HCT116 (cell line): ENCODE measurements at regions not wholly inside any gene's neighbourhood (a gene's known extent, or its start where the extent isn't known, plus 50 kb on each side); places are given as distances from the start of the nearest gene placed in this dataset.
"Not testable (repeated sequence)": the region's sequence is repeated elsewhere in the genome, so short reads cannot be mapped to it uniquely, and the experiment has no call there.

Experiments used
- ATAC-seq: fragments of 200-7000 bp; cut with Tn5 transposase; 2 replicates; pipeline ENCODE4 v1.9.1; 2020; ENCODE audit warnings: mild to moderate bottlenecking, moderate library complexity
- BruUV-seq: library from RNA; stranded (reverse); fragments of 400-500 nt; replicated peaks from 2 replicates; lab custom pipeline; 2021; lab: Mats Ljungman, UMichigan
- CTCF ChIA-PET: fragments of 300-600 bp; sonication (Branson Sonifier 250); formaldehyde crosslinking; loops from one replicate; lab custom pipeline; 2021; ENCODE audit warnings: antibody characterized with exemption; lab: Charles Lee
- POLR2A ChIA-PET: fragments of 300-600, 350-600 bp; sonication (Branson Sonifier 250); formaldehyde crosslinking; loops from one replicate; lab custom pipeline; 2021; ENCODE audit warnings: antibody characterized with exemption; lab: Charles Lee
- RAD21 ChIA-PET, 2 experiments: fragments of 300-600 bp; sonication (Branson Sonifier 250); formaldehyde crosslinking; loops; one replicate each; lab custom pipeline; 2023; ENCODE audit warnings: low total read pairs in 2 of 2; ENCODE audit not compliant: uncharacterized antibody in 2 of 2, unreplicated experiment in 2 of 2, low non-redundant PET in 1 of 2; lab: Charles Lee
- DNase-seq: peaks from one replicate; pipeline ENCODE4 v3.0.0-alpha.2; 2010; ENCODE audit warnings: low read depth, low spot score
- H2AFZ ChIP-seq: fragments of 200-600 bp; shearing (Covaris generic), sonication (generic); 2 replicates; pipeline ENCODE4 v1.6.1; 2017; ENCODE audit warnings: low read depth, mixed run types, mixed read lengths, antibody characterized with exemption, low read length; ENCODE audit not compliant: poor library complexity, severe bottlenecking
- H3K27ac ChIP-seq: 2 replicates; pipeline ENCODE4 v1.5.1; 2012; ENCODE audit warnings: low read depth, low read length
- H3K27me3 ChIP-seq: fragments of 200-600 bp; sonication (generic); 2 replicates; pipeline ENCODE4 v1.6.1; 2016; ENCODE audit warnings: mixed run types, low read length, mixed read lengths; ENCODE audit not compliant: insufficient read depth
- H3K36me3 ChIP-seq, 2 experiments: fragments of 200-500 bp in 1 of 2; fragments of 200-600 bp in 1 of 2; sonication (Bioruptor generic) in 1 of 2; sonication (generic) in 1 of 2; 2 replicates each; pipeline versions ENCODE4 v1.5.1 to v1.6.1; 2014 to 2016; ENCODE audit warnings: low read length in 2 of 2, inconsistent platforms in 1 of 2, mixed read lengths in 1 of 2, mixed run types in 1 of 2; ENCODE audit not compliant: insufficient read depth in 2 of 2, control insufficient read depth in 1 of 2
- H3K4me1 ChIP-seq, 2 experiments: fragments of 200-600 bp in 1 of 2; sonication (generic) in 1 of 2; 2 replicates each; pipeline versions ENCODE4 v1.5.1 to v1.6.1; 2012 to 2017; ENCODE audit warnings: low read length in 2 of 2, inconsistent platforms in 1 of 2, mild to moderate bottlenecking in 1 of 2, mixed read lengths in 1 of 2, mixed run types in 1 of 2, moderate library complexity in 1 of 2; ENCODE audit not compliant: insufficient read depth in 2 of 2, control insufficient read depth in 1 of 2
- H3K4me2 ChIP-seq: fragments of 200-600 bp; sonication (generic); 2 replicates; pipeline ENCODE4 v1.6.1; 2017; ENCODE audit warnings: mixed run types, low read length, mixed read lengths
- H3K4me3 ChIP-seq, 2 experiments: fragments of 200-600 bp in 1 of 2; sonication (generic) in 1 of 2; replicated peaks in 1 of 2; 2 replicates each; pipeline ENCODE4 v1.5.1; 2011 to 2016; ENCODE audit warnings: low read length in 2 of 2, control low read depth in 1 of 2, low read depth in 1 of 2, mild to moderate bottlenecking in 1 of 2, mixed read lengths in 1 of 2, mixed run types in 1 of 2
- H3K79me2 ChIP-seq: fragments of 200-600 bp; sonication (generic); 2 replicates; pipeline ENCODE4 v1.6.1; 2017; ENCODE audit warnings: mild to moderate bottlenecking, mixed run types, low read length, moderate library complexity, mixed read lengths; ENCODE audit not compliant: insufficient read depth
- H3K9ac ChIP-seq: fragments of 200-600 bp; sonication (generic); 2 replicates; pipeline ENCODE4 v1.6.1; 2016; ENCODE audit warnings: low read length, mixed read lengths
- H3K9me2 ChIP-seq: fragments of 200-600 bp; sonication (generic), shearing (Covaris generic); 2 replicates; pipeline ENCODE4 v1.6.1; 2017; ENCODE audit warnings: mixed run types, mild to moderate bottlenecking, moderate library complexity; ENCODE audit not compliant: insufficient read depth
- H3K9me3 ChIP-seq, 2 experiments: fragments of 200-500 bp in 1 of 2; fragments of 200-600 bp in 1 of 2; sonication (Bioruptor generic) in 1 of 2; sonication (generic) in 1 of 2; 2 replicates each; pipeline ENCODE4 v1.6.1; 2014 to 2017; ENCODE audit warnings: low read length in 2 of 2, mixed read lengths in 2 of 2, inconsistent platforms in 1 of 2, low read depth in 1 of 2, mild to moderate bottlenecking in 1 of 2, mixed run types in 1 of 2, moderate library complexity in 1 of 2; ENCODE audit not compliant: control insufficient read depth in 1 of 2, insufficient read depth in 1 of 2
- H4K20me1 ChIP-seq: fragments of 200-600 bp; sonication (generic), shearing (Covaris generic); 2 replicates; pipeline ENCODE4 v1.6.1; 2017; ENCODE audit warnings: mixed run types, mild to moderate bottlenecking, moderate library complexity; ENCODE audit not compliant: insufficient read depth
- CBX3 ChIP-seq: IDR thresholded peaks from 2 replicates; pipeline ENCODE4 v1.6.1; 2012; ENCODE audit warnings: low read depth
- CEBPB ChIP-seq: IDR thresholded peaks from 2 replicates; pipeline ENCODE4 v1.6.1; 2012; ENCODE audit warnings: low read depth
- EGR1 ChIP-seq: IDR thresholded peaks from 2 replicates; pipeline ENCODE4 v1.6.1; 2012; ENCODE audit warnings: low read depth
- EZH2 ChIP-seq: fragments of 200-600 bp; sonication (generic); IDR thresholded peaks from 2 replicates; pipeline ENCODE4 v1.6.1; 2017; ENCODE audit warnings: antibody characterized with exemption, mixed run types
- FOSL1 ChIP-seq: IDR thresholded peaks from 2 replicates; pipeline ENCODE4 v1.6.1; 2012; ENCODE audit warnings: low read depth
- POLR2A ChIP-seq: IDR thresholded peaks from 2 replicates; pipeline ENCODE4 v1.7.0; 2011; ENCODE audit warnings: borderline replicate concordance; ENCODE audit not compliant: insufficient read depth, insufficient read length; ENCODE audit errors: extremely low read depth
- REST ChIP-seq: IDR thresholded peaks from 2 replicates; pipeline ENCODE4 v1.6.1; 2012; ENCODE audit warnings: low read depth
- YY1 ChIP-seq: IDR thresholded peaks from 2 replicates; pipeline ENCODE4 v1.6.1; 2011; ENCODE audit warnings: low read length, low read depth, moderate library complexity, mild to moderate bottlenecking; ENCODE audit not compliant: insufficient replicate concordance; ENCODE audit errors: extremely low read depth
- ZBTB33 ChIP-seq: IDR thresholded peaks from 2 replicates; pipeline ENCODE4 v1.6.1; 2011; ENCODE audit warnings: mild to moderate bottlenecking, low read length, moderate library complexity; ENCODE audit not compliant: insufficient replicate concordance; ENCODE audit errors: extremely low read depth
- ZFX ChIP-seq: fragments of 450-650 bp; IDR thresholded peaks from 2 replicates; pipeline ENCODE4 v1.6.1; 2017
- intact Hi-C: fragments of 100-400 bp; cut with micrococcal nuclease; formaldehyde crosslinking; loops from 2 replicates; pipeline ENCODE4 v1.10.0; 2022
- TF ChIP-seq, protein P1 (sequence below), 3 experiments: fragments of 200-600 bp in 1 of 3; sonication (generic) in 1 of 3; IDR thresholded peaks in 2 of 3; conservative IDR thresholded peaks in 1 of 3; 2 replicates each; pipeline ENCODE4 v1.5.1; 2012 to 2017; ENCODE audit warnings: low read depth in 2 of 3, low read length in 2 of 3, antibody characterized with exemption in 1 of 3, borderline replicate concordance in 1 of 3, control low read depth in 1 of 3, mild to moderate bottlenecking in 1 of 3, mixed read lengths in 1 of 3, mixed run types in 1 of 3, moderate library complexity in 1 of 3; ENCODE audit not compliant: insufficient read depth in 1 of 3

DNA sequence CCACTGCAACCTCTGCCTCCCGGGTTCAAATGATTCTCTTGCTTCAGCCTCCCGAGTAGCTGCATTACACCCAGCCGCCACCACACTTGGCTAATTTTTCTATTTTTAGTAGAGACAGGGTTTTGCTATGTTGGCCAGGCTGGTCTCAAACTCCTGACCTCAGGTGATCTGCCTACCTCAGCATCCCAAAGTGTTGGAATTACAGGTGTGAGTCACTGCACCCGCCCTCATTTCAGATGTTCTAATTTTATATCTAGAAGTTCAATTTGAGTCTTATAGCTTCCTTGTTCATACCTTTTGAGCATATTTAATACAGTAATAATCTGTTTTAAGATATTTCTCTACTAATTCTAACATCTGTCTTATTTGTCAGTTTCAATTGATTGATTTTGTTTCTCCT is 159.1 kb downstream of the CYB561 start:
- H3K79me2 ChIP-seq, H3K4me3 ChIP-seq, H3K9ac ChIP-seq, intact Hi-C loops, CTCF ChIA-PET, H3K27me3 ChIP-seq, H3K4me2 ChIP-seq, H2AFZ ChIP-seq, H3K9me2 ChIP-seq, H3K36me3 ChIP-seq, DNase-seq, BruUV-seq, RAD21 ChIA-PET, POLR2A ChIA-PET, H3K27ac ChIP-seq, H4K20me1 ChIP-seq, ATAC-seq, H3K4me1 ChIP-seq: not testable (repeated sequence)
- peaks cover 14 to 18% of the 10 kb centered on the region in 2 experiments; a peak in 3 of 4 replicates for H3K9me3 ChIP-seq

DNA sequence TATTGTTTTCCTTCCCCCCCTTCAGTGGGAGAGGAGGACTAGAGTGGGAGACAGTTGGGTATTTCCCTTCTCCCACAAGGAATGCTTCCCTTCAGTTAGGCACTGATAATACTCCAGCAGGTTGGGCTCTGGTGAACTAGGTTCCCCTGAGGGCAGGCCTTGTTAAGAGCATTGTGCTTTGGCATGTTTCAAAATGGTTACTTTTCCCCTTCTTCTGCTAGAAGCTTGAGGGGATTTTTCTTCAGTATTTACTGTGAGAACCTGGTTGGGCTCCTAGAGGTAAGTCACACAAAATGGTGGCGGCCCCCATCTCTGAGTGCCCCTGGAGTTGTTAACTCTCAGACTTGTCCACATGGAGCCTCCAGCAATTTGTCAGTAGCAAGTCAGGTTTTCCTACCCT is 156.2 kb downstream of the CYB561 start:
- no peak for DNase-seq
- Histone ChIP-seq H3K9me3 (peaks cover 14 to 18% of the 10 kb centered on the region in 2 experiments; a peak in 3 of 4 replicates), H3K27ac (no peak overlapping the region), H3K27me3 (no peaks in the 10 kb centered on the region), H3K9ac (no peak overlapping the region), H4K20me1 (no peaks in the 10 kb centered on the region), H3K9me2 (no peaks in the 10 kb centered on the region), H3K4me2 (no peak overlapping the region), H3K4me3 (no peak overlapping the region), H2AFZ (no peak overlapping the region), H3K36me3 (no peaks in the 10 kb centered on the region), H3K4me1 (no peaks in the 10 kb centered on the region), H3K79me2 (no peaks in the 10 kb centered on the region)
- BruUV-seq, result no TSS peak
- TF ChIP-seq, protein P1, sequence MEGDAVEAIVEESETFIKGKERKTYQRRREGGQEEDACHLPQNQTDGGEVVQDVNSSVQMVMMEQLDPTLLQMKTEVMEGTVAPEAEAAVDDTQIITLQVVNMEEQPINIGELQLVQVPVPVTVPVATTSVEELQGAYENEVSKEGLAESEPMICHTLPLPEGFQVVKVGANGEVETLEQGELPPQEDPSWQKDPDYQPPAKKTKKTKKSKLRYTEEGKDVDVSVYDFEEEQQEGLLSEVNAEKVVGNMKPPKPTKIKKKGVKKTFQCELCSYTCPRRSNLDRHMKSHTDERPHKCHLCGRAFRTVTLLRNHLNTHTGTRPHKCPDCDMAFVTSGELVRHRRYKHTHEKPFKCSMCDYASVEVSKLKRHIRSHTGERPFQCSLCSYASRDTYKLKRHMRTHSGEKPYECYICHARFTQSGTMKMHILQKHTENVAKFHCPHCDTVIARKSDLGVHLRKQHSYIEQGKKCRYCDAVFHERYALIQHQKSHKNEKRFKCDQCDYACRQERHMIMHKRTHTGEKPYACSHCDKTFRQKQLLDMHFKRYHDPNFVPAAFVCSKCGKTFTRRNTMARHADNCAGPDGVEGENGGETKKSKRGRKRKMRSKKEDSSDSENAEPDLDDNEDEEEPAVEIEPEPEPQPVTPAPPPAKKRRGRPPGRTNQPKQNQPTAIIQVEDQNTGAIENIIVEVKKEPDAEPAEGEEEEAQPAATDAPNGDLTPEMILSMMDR (IDR thresholded peaks at IDR 0.05 in 2 of 3, conservative IDR thresholded peaks at IDR 0.05 in 1 of 3; ENCODE audit: borderline replicate concordance in 1 of 3, insufficient read depth in 1 of 3, low read depth in 2 of 3, low read length in 2 of 3), result no peak
- TF ChIP-seq ZFX (no peak), EGR1 (no peak), CEBPB (no peak), REST (no peak), FOSL1 (no peak), EZH2 (no peak), CBX3 (no peak), POLR2A (no peak), YY1 (no peak), ZBTB33 (no peak)
- intact Hi-C loops, result no loop called here
- CTCF ChIA-PET, result no interaction called here
- RAD21 ChIA-PET, result no interaction called here
- POLR2A ChIA-PET, result no interaction called here
- ATAC-seq, result no peak
